ENCODE measurements at regions not wholly inside any gene's neighbourhood (a gene's known extent, or its start where the extent isn't known, plus 50 kb on each side); places are given as distances from the start of the nearest gene placed in this dataset.

- TF ChIP-seq FOXJ3 (CRISPR knock-in tag; IDR thresholded peaks at IDR 0.05) (no peak), CTCF (IDR thresholded peaks at IDR 0.05) (no peak), TEAD4 (IDR thresholded peaks at IDR 0.05; ENCODE audit: borderline replicate concordance, insufficient read depth) (no peak), SMC3 (IDR thresholded peaks at IDR 0.05; ENCODE audit: low read depth, low read length) (no peak), USF1 (IDR thresholded peaks at IDR 0.05; ENCODE audit: borderline replicate concordance, low read depth) (no peak), RAD21 (IDR thresholded peaks at IDR 0.05; ENCODE audit: low read length) (no peak), TAF1 (IDR thresholded peaks at IDR 0.05; ENCODE audit: borderline replicate concordance, low read depth, low read length) (no peak)
Measured at GRCh38 chr6:44531442-44532015, 144.0 kb downstream of the CDC5L start (continued).

- Histone ChIP-seq H3K27me3 (ENCODE audit: insufficient read depth) (no peaks in the 10 kb centered on the region; the same call in 1 of the 2 replicates), H3K9ac (no peak overlapping the region), H3F3A (replicated peaks; ENCODE audit: insufficient read depth) (no peaks in the 10 kb centered on the region), H4K20me1 (ENCODE audit: insufficient read depth) (no peaks in the 10 kb centered on the region), H3K4me2 (no peak overlapping the region), H3K4me3 (ENCODE audit: low read depth in 2 of 2, low read length in 1 of 2) (no peak overlapping the region), H3K4me1 (ENCODE audit: control insufficient read depth in 1 of 2, insufficient read depth in 2 of 2, low read depth in 1 of 2, low read length in 1 of 2) (no peaks in the 10 kb centered on the region; a peak in 1 of 4 replicates), H3K79me2 (ENCODE audit: insufficient read depth) (no peaks in the 10 kb centered on the region), H3K36me3 (replicated peaks in 1 of 2; ENCODE audit: control insufficient read depth in 1 of 2, insufficient read depth in 2 of 2, low read length in 1 of 2) (no peaks in the 10 kb centered on the region), H3K27ac (ENCODE audit: low read depth in 2 of 2, low read length in 1 of 2) (no peak overlapping the region), H3K9me3 (no peaks in the 10 kb centered on the region), H2AFZ (ENCODE audit: low read depth) (no peak overlapping the region), H3K9me2 (no peaks in the 10 kb centered on the region)
- TF ChIP-seq MAX (IDR thresholded peaks at IDR 0.05; ENCODE audit: low read depth): no peak
- no peak for TF ChIP-seq FOXJ3 (CRISPR knock-in tag; IDR thresholded peaks at IDR 0.05)
- TF ChIP-seq EP300 (IDR thresholded peaks at IDR 0.05; ENCODE audit: borderline replicate concordance in 1 of 2, low read depth in 1 of 2, low read length in 1 of 2): no peak
- CTCF ChIA-PET: no interaction called here
- POLR2A ChIA-PET: no interaction called here
- WGBS (ENCODE audit: low lambda C conversion rate): 65% methylated on average over 2 of the region's 2 CpGs
- no peak for DNase-seq
Measured at GRCh38 chr6:44533421-44533820, 145.9 kb downstream of the CDC5L start.

GRCh38 chr6:44534291-44534690, 146.8 kb downstream of the CDC5L start:
- CTCF ChIA-PET: no interaction called here
- Histone ChIP-seq H3K27me3 (ENCODE audit: insufficient read depth) (no peaks in the 10 kb centered on the region), H3K4me3 (ENCODE audit: low read depth in 2 of 2, low read length in 1 of 2) (no peak overlapping the region), H4K20me1 (ENCODE audit: insufficient read depth) (no peaks in the 10 kb centered on the region), H3K27ac (ENCODE audit: low read depth in 2 of 2, low read length in 1 of 2) (no peak overlapping the region), H3K4me1 (ENCODE audit: control insufficient read depth in 1 of 2, insufficient read depth in 2 of 2, low read depth in 1 of 2, low read length in 1 of 2) (no peaks in the 10 kb centered on the region), H3K79me2 (ENCODE audit: insufficient read depth) (no peaks in the 10 kb centered on the region), H3K9me2 (no peaks in the 10 kb centered on the region), H3K4me2 (no peak overlapping the region), H3K9me3 (no peaks in the 10 kb centered on the region), H3K9ac (no peak overlapping the region), H2AFZ (ENCODE audit: low read depth) (no peak overlapping the region), H3K36me3 (replicated peaks in 1 of 2; ENCODE audit: control insufficient read depth in 1 of 2, insufficient read depth in 2 of 2, low read length in 1 of 2) (no peaks in the 10 kb centered on the region), H3F3A (replicated peaks; ENCODE audit: insufficient read depth) (no peaks in the 10 kb centered on the region)
- 63% methylated on average over 5 of the region's 5 CpGs for WGBS (ENCODE audit: low lambda C conversion rate)
- POLR2A ChIA-PET: no interaction called here
- no peak for DNase-seq
- TF ChIP-seq FOSL2 (IDR thresholded peaks at IDR 0.05; ENCODE audit: borderline replicate concordance, low read depth) (no peak), FOXJ3 (CRISPR knock-in tag; IDR thresholded peaks at IDR 0.05) (no peak), TAF1 (IDR thresholded peaks at IDR 0.05; ENCODE audit: borderline replicate concordance, low read depth, low read length) (no peak), REST (IDR thresholded peaks at IDR 0.05; ENCODE audit: low read depth, low read length) (no peak), RCOR1 (IDR thresholded peaks at IDR 0.05; ENCODE audit: low read length) (no peak), RXRA (IDR thresholded peaks at IDR 0.05; ENCODE audit: borderline replicate concordance, low read depth) (no peak), RAD21 (IDR thresholded peaks at IDR 0.05; ENCODE audit: low read length) (no peak), MXI1 (IDR thresholded peaks at IDR 0.05; ENCODE audit: low read depth, low read length) (no peak), POLR2AphosphoS5 (IDR thresholded peaks at IDR 0.05; ENCODE audit: low read depth, low read length) (no peak), IRF3 (IDR thresholded peaks at IDR 0.05; ENCODE audit: low read depth, low read length) (no peak), NRF1 (IDR thresholded peaks at IDR 0.05; ENCODE audit: low read depth, low read length) (no peak), TCF12 (IDR thresholded peaks at IDR 0.05) (no peak), YY1 (IDR thresholded peaks at IDR 0.05; ENCODE audit: low read depth) (no peak)

Data from SK-N-SH (cell line).